MCF 10A (cell line): ENCODE measurements at regions not wholly inside any gene's neighbourhood (a gene's known extent, or its start where the extent isn't known, plus 50 kb on each side); places are given as distances from the start of the nearest gene placed in this dataset.

Experiments used
- BruUV-seq: library from RNA; stranded (reverse); fragments of 400-500 nt; replicated peaks from 2 replicates; lab custom pipeline; 2021; lab: Mats Ljungman, UMichigan
- CTCF ChIA-PET: fragments of 300-600 bp; sonication (Branson Sonifier 250); formaldehyde crosslinking; extraction: SDS; loops from one replicate; lab custom pipeline; 2021; ENCODE audit warnings: antibody characterized with exemption, inconsistent platforms; lab: Yijun Ruan, JAX
- POLR2A ChIA-PET: fragments of 300-600, 350-650 bp; sonication (Branson Sonifier 250); formaldehyde crosslinking; extraction: SDS; loops from one replicate; lab custom pipeline; 2020; ENCODE audit warnings: antibody characterized with exemption, inconsistent platforms; lab: Yijun Ruan, JAX
- DNase-seq: peaks from one replicate; pipeline ENCODE4 v3.0.0-alpha.2; 2018; ENCODE audit not compliant: unreplicated experiment
- H3K27ac Mint-ChIP-seq: one replicate; pipeline ENCODE4 v1.8.0; 2022; ENCODE audit warnings: mild to moderate bottlenecking, low read depth, mixed read lengths; ENCODE audit not compliant: unreplicated experiment
- H3K27me3 Mint-ChIP-seq: one replicate; pipeline ENCODE4 v1.8.0; 2022; ENCODE audit warnings: mixed read lengths; ENCODE audit not compliant: insufficient read depth, unreplicated experiment
- H3K36me3 Mint-ChIP-seq: one replicate; pipeline ENCODE4 v1.8.0; 2022; ENCODE audit warnings: mild to moderate bottlenecking, moderate library complexity, mixed read lengths; ENCODE audit not compliant: insufficient read depth, unreplicated experiment
- H3K4me1 Mint-ChIP-seq: one replicate; pipeline ENCODE4 v1.8.0; 2022; ENCODE audit warnings: mixed read lengths; ENCODE audit not compliant: insufficient read depth, unreplicated experiment
- H3K4me3 Mint-ChIP-seq: one replicate; pipeline ENCODE4 v1.8.0; 2022; ENCODE audit warnings: mild to moderate bottlenecking, moderate library complexity, mixed read lengths; ENCODE audit not compliant: unreplicated experiment
- H3K9me3 Mint-ChIP-seq: one replicate; pipeline ENCODE4 v1.8.0; 2022; ENCODE audit warnings: mixed read lengths; ENCODE audit not compliant: unreplicated experiment
- CTCF ChIP-seq: fragments of 200-600 bp; IDR thresholded peaks from one replicate; pipeline ENCODE4 v1.8.0; 2022; ENCODE audit warnings: antibody characterized with exemption, mild to moderate bottlenecking; ENCODE audit not compliant: unreplicated experiment
- intact Hi-C: fragments of 100-400 bp; cut with micrococcal nuclease; formaldehyde crosslinking; loops from 2 replicates; pipeline ENCODE4 v1.14.1; 2022

DNA sequence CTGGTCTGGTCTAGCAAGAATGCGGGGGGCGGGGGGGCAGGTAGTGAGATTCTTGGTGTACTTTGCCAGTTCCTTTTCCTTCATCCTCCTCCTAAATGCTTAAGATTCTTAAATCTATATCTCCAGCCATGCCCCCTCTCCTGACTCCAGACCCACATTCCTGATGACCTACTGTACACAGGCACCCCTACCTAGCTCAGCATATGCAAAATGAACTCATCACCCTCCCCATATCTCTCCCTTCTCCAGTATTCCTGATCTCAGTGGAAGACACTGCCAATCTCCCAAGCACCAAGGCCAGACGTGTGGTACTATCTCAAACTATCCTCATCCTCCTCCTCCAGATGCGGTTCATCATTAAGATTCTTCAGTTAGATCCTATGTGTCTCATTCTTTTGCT, 215.8 kb downstream of the SPTSSA start:
- Mint-ChIP-seq H3K27me3 (no peaks in the 10 kb centered on the region), H3K4me3 (no peak overlapping the region), H3K27ac (no peak overlapping the region), H3K4me1 (no peaks in the 10 kb centered on the region), H3K9me3 (no peaks in the 10 kb centered on the region), H3K36me3 (no peaks in the 10 kb centered on the region)
- BruUV-seq: no TSS peak
- ChIA-PET POLR2A (interaction anchor here (1.1 kb wide), 1 partner anchor 9 kb away, joined by 3 read pairs; no protein-coding TSS in a partner anchor), CTCF (interaction anchor here (0.9 kb wide), 1 partner anchor 148 kb away, joined by 3 read pairs; no protein-coding TSS in a partner anchor)
- DNase-seq: no peak
- intact Hi-C loops: no loop called here
- TF ChIP-seq CTCF: no peak

DNA sequence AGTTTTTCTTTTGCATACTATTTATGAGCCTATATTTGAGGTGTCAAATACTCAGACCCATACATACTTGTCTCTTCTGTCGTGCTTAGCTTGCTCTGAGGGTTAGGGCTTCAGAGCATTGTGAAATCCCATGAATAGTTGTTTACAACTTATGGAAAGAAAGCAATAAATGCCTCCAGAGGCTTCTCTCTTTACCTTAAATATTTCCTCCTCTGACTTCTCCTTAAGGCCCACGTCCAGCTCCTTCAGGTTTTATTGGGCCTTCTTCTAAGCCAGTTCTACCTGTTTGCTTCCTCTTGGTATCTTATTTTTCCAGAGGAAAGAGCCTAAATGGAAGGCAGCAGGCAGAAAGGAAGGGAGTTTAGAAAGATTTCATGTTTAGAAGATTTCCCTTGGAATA, 218.6 kb downstream of the SPTSSA start:
- no peak overlapping the region for H3K4me3 Mint-ChIP-seq
- H3K27me3 Mint-ChIP-seq: no peaks in the 10 kb centered on the region
- no TSS peak for BruUV-seq
- ChIA-PET CTCF (interaction anchor here (1.4 kb wide), 1 partner anchor 10 kb away, joined by 7 read pairs; no protein-coding TSS in a partner anchor), POLR2A (no interaction called here)
- no peaks in the 10 kb centered on the region for H3K9me3 Mint-ChIP-seq
- H3K36me3 Mint-ChIP-seq: no peaks in the 10 kb centered on the region
- no peaks in the 10 kb centered on the region for H3K4me1 Mint-ChIP-seq
- TF ChIP-seq CTCF: no peak
- no peak for DNase-seq
- H3K27ac Mint-ChIP-seq: no peak overlapping the region
- intact Hi-C loops: no loop called here

DNA sequence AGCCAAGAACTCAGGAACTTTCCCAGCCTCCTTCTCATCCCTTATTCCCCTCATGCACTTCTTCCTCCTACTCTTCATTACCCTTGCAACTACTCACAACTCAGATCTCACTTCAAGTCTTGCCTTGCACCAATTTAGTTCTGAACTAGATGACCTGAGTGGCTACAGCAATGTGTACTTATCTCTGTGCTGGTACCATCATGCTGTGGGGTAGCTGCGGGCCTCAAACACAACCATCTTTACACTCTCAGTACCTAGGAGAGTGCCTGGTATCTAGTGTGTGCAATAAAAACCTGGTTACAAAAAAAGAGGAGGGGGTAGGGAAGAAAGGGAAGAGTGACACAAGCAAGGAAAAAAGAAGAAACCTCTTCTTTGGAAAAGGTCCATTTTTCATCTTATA, 219.0 kb downstream of the SPTSSA start:
- H3K27me3 Mint-ChIP-seq: no peaks in the 10 kb centered on the region
- H3K27ac Mint-ChIP-seq: no peak overlapping the region
- H3K4me3 Mint-ChIP-seq: no peak overlapping the region
- no peaks in the 10 kb centered on the region for H3K36me3 Mint-ChIP-seq
- H3K4me1 Mint-ChIP-seq: no peaks in the 10 kb centered on the region
- no peaks in the 10 kb centered on the region for H3K9me3 Mint-ChIP-seq
- no peak for DNase-seq
- ChIA-PET CTCF (interaction anchor here (0.5 to 1.9 kb wide), 3 partner anchors 10 to 80 kb away, joined by 7 to 8 read pairs (median 7); no protein-coding TSS in a partner anchor), POLR2A (no interaction called here)
- no TSS peak for BruUV-seq
- no peak for TF ChIP-seq CTCF
- intact Hi-C loops: no loop called here

- POLR2A ChIA-PET: no interaction called here
- TF ChIP-seq CTCF: no peak
- intact Hi-C loops: no loop called here
- Mint-ChIP-seq H3K4me3 (no peak overlapping the region), H3K4me1 (peaks cover 9% of the 10 kb centered on the region), H3K27me3 (no peaks in the 10 kb centered on the region), H3K27ac (no peak overlapping the region), H3K36me3 (no peaks in the 10 kb centered on the region), H3K9me3 (no peaks in the 10 kb centered on the region)
- no TSS peak for BruUV-seq
- no peak for DNase-seq
- CTCF ChIA-PET: interaction anchor here (0.6 to 2.3 kb wide), 4 partner anchors 60 to 561 kb away, joined by 3 to 10 read pairs (median 6); no protein-coding TSS in a partner anchor
Measured at GRCh38 chr14:34241185-34241711, 220.8 kb downstream of the SPTSSA start.
